ENCODE measurements at regions not wholly inside any gene's neighbourhood (a gene's known extent, or its start where the extent isn't known, plus 50 kb on each side); places are given as distances from the start of the nearest gene placed in this dataset.

DNA sequence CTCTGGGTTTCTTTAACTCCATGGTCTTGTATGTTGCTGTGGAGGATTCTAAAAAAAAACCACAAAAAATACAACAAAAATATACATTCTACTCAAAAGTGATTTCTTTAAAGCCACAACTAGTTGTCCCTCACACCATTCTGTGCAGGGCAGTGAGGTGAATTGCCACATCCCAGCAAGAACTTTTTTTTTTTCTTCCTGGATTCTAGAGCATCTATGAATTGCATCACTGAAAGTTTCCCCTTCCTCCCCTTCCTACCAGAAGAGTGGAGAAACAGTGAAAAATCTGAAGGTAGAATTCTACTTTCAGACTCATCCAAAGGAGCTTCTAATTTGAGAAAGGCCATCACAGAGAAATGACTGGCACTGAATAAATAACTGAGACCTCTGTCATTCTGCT is 395.3 kb downstream of the AEBP2 start:
- no peak for DNase-seq

DNA sequence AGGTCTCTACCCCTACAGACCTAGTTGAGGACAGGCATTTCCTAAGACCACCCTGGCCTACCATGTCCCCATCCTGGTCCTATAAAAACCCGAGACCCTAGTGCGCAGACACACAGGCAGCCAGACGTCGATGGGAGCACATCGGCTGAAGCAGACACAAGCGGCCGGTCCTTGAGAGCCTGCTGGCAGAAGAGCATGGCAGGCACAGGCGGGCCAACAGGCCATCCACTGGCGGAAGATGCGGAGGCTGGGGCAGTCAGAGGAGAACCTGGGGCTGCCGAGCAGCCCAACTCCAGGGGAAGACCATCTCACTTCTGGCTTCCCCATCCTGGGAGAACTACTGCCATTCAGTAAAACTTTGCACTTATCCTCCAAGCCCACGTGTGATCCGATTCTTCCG is 396.8 kb downstream of the AEBP2 start:
- no peak for DNase-seq

DNA sequence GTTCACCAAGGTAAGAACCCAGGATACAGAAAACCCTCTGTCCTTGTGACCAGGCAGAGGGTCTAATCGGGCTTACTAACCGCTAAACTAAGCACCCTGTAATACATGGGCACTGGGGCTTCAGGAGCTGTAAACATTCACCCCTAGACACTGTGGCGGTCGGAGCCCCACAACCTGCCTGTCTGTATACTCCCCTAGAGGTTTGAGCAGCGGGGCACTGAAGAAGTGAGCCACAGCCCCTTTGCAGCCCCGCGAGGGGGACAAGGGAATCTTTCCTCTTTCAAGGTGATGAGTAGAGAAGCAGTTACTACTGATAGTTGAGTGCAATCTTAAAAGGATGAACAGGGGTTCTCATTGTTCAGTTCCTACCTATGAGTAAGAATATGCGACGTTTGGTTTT is 397.2 kb downstream of the AEBP2 start:
- DNase-seq, result no peak

DNA sequence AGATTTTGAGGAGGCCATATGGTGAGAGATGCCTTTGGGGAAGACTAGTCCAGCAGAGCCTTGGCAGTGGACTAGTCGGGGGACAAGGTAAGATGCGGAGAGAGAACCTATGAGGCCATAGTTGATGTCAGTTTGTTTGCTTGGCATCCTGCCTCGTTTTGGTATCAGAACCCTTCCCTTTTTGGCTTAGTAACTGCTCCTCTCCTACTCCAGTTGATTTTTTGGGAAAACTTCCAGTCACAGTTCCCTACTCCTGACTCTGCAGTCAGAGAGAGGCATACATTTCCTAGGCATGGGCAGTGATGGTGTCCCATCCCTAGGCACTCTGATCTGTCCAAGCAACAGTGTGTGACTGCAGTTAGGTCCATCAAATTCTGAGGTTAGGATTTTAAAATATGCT is 398.3 kb downstream of the AEBP2 start:
- DNase-seq, result no peak

DNA sequence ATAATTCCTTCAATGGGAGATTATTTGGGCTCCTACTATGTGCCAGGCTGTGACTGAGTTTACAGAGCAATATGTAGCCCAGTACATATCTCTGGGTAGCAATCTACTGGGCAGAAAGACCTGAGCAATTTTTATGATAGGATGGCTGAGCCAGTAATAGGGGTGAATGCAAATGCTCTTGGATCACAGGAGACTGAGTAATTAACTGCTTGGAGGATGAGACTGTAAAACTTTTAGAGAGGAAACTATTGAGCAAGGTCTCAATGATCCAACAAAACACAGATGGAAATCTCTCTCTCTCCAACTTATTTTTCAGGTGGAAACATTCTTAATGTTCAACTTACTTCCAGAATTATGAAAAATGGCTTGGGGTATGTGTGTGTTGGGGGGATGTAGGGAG is 402.2 kb downstream of the AEBP2 start:
- DNase-seq, result no peak

DNA sequence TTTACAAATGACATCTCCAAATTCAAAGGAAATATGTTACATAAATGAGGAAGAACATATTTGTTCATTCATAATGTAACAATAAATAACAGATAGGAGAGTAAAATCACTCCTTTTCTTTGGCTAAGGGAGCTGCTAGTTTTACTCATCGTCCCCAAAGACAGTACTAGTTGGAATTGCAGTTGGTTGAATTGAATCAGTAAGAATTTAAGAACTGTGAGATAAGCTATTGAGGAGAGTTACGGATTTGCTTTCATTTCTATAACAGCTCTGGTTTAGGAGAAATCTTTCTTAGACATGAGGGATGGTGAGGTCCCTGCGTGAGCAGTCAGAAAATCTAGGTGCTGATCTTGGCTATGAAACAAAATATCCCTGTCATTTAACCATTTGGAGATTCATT is 402.8 kb downstream of the AEBP2 start:
- DNase-seq, result no peak

DNA sequence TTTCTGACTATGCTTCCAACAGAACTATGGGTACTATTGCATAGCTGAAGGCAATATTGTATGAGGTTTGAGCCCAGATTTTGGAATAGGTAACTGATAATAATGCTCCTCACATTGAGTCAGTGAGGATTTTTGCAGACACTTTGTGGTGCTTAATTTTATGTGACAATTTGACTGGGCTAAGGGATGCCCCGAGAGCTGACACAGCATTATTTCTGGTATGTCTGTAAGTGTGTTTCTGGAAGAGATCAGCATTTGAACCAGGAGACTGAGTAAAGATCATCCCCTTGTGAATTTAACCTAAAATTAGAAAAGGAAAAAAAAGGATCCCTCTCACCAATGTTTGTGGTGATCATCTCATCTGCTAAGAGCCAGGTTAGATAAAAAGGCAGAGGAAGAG is 404.9 kb downstream of the AEBP2 start:
- DNase-seq, result no peak

DNA sequence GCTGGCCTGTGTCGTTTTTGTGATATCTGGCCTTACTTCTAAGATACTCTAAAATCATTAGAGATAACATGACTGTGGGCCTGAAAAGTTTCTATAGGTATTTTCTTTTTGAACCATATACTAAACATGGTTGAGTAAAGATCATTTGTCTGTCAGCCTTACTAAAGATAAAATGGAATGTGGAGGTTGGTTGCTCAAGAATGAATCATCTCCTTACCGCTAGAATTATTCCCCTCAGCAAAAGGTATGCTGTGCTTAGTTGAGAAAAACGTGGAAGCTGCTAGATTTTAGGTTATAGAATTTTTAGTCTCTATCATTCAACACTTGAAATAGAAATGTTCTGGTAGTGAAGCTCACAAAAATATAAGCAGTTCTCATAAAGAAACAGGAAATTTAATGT is 407.3 kb downstream of the AEBP2 start:
- no peak for DNase-seq

DNA sequence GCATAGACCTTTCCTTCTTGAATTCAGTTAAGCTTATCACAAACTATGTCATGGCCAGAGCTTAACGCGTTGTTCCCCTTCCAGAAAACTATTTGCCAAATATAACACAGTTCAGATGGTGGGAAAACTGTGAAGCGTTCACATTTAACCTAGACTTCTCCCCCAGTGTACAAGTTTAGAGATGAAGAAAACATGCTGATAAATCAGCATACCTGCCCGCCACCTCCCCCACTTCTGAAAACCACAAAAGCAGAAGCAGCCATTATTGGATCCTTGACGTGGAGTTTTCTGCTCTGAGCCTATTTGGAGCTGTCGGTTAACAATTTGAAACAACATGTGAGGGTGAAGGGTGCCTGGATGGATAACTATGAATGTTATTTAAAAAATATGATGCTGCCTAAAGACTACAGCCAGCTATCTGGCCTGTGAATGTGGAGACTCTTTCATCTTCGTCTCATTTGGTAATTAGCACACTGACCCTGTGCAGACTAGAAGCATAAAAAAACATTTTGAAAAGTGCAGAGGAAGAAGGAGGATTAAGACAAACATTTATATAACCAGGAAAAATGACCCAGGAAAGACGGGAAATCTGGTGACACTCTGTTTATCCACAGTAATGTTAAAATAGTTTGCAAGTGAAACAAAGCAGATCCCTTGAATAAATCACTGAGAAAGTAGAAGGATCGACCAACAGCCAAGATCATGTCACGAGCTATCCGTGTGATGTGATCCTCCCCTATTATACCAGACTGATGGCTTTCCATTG is 408.2 kb downstream of the AEBP2 start:
- no peak for DNase-seq

DNA sequence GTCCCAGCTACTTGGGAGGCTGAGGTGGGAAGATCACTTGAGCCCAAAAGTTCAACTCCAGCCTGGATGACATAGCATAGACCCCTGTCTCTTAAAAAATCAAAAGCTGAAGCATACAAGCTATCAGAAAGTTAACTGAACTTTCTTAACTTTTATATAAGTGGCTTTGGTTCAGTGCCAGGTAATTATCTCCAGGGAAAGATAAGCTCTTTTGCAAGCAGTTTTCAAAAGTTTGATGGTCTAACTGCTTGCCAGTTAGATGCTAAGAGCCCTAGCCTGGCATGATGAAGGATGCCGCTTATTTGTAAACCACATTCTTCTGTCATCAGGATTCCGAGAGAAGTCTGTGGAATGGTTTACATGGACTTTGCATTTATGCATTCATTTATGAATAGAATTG is 409.1 kb downstream of the AEBP2 start:
- DNase-seq, result no peak

DNA sequence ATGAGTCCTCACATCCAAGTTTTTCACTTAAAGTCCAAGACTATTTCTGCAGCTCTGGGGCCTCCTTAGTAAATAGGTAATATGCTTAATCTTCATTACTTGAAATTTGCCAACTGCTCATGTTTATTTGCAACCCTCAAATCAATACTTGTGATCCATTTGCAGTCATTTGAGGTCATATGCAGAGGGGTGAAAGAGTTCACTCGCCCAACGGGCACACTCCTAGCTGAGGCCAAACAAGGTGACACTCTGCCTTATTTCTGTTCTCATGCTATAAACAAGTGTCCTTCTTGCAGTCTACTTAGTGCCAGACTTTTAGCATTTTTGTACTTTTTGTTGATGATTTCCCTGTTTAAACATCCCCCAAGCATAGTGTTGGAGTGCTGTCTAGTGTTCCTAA is 409.9 kb downstream of the AEBP2 start:
- DNase-seq, result no peak

DNA sequence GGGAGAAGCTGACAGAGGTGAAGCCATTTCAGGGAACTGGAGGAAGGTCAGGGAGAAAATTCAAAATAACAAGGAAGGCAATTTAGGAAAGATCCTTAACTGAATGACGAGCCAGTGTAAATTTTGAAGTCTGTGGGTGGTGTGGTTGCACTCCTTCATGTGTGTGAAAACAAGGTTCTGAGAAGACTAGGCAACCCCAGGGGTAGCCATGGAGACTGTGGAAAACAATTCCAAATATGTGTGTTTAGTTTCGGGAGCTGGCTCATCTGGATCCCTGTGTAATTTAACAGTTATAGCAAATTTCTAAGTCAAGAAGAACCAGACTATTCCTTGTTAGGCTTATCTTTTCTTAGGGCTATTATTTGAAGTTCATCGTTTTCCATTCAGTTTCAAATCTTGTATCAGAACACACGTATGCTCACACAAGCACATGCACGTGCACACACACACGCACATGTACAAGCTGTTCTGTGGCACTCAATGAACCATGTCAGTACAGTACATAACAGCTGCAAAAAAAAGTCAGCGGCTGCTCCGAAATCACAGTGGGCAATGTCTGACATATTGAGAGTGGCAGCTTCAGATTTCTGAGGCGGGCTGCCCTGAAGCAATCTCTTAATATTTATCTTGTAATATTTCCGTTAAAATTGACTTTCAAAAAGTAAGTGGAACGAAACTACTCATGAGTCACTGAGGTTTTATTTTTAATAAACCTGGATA is 411.2 kb downstream of the AEBP2 start:
- no peak for DNase-seq

DNA sequence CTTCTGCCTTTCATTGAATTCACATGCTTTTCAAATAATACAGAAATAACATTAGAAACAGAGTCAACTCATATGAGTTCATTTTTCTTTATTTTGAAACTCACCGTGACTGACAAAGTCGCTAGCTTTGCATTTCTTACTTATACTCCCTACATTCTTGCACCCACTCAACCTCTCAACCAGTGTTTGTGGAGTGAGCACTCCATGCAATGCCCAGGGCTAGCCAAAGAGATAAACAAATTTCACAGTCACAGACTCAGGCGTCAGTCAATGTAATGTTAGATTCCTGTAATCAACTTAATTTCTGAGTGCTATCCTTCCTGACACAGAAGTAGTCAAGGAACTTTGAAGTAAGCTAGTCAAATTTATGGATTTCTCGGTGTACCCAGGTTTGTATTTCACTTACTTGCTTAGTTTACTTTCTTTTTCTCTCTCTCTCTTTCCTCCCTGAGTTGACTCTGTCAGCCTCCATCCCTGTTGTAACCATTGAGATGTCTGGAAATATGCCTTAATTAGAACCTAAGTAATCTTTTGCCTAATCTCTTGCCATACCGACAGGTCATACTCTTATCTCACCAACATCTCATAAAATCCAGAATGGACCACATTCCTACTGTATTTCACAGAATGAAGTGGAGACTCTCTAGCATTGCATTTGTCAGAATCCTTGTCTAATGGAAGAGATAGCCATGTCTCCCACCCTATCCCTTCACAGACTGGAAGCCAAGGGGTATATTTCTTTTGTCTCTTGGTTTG is 413.0 kb downstream of the AEBP2 start:
- DNase-seq, result no peak

DNA sequence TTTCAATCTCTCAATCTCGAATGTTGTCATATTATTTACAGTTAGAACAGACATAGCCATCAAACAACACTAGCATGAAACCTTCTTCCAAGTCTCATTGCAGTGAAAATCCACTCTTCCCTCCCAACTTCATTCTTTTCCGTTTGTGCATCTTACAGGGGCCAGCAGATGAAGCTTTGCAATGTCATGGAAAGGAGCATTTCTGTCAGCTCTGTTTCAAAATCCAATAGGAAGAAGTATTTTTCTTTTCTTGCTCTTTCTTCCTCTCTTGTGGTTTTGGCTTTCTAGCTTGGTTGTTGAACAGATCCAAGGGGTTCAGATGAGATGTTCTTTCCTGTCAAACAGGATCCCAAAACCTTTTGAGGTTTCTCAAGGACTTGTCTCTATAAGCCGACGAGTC is 416.6 kb downstream of the AEBP2 start:
- no peak for DNase-seq

DNA sequence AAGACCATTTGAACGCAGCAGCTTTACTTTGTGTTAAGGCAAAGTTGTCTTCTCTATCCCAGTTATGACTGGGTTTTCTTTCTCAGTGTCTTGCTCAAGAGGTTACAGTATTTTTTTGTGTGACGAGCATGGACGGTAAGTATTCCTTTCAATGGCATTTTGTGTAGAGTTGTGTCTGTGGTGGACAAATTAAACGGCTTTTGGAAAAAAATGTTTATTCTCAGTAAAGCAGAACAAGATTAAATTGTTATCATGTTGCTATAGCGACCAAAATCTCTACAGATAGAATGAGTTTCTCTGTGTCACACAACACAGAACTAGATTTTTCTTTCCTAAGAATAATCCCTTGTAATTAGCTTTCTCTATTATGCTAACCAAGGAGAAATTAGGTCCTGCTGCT is 417.1 kb downstream of the AEBP2 start:
- DNase-seq, result no peak

DNA sequence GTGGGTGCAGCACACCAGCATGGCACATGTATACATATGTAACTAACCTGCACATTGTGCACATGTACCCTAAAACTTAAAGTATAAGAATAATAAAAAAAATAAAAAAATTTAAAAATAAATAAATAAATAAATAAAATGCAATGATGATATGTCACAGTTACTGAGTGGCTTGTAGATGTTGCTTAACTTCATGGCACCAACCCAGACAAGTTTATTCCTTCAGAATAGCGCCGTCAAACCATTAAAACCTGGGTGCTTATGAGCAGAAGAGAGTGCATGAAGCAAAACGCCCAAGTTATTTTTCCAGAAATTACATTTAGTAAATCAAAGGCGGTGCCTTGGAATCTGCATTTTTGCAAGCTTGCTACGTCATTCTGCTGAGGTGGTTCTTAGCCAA is 417.9 kb downstream of the AEBP2 start:
- no peak for DNase-seq

DNA sequence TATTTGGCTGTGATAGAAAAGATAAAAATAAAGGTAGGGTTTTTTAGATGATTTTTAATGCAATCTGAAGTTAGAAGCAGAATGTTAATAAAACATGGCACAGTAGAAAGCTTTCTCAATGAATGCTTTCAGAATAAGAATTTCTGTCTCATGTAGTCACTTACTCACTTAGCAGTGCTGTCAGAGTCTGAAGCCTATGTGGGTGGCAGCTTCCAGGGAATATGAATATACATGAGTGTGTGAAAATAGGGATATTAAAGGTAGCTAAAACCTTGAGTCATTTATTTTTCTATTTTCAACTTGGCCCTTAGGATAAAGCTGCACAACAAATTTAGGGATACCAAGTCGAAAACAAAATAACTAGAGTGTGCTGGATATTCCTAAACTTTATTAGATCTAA is 427.9 kb downstream of the AEBP2 start:
- DNase-seq, result no peak

DNA sequence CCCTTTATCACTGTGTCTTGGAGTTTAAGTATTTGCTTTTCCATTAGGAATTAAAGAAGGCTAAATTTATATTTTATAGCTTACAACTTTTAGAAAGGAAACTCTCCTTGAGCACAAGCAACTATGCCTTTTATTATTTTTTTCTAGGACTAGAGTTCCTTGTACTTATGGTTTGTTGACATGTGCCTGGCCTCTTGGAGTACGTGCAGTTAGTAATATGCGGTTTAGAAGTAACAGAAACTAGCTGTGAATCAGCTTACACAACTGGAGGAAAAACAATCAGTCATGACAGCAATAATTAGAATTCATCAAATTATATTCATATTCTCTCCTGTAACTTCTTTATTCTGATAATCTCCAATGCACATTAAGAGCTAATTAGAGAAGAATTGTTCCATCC is 428.7 kb downstream of the AEBP2 start:
- DNase-seq, result no peak

DNA sequence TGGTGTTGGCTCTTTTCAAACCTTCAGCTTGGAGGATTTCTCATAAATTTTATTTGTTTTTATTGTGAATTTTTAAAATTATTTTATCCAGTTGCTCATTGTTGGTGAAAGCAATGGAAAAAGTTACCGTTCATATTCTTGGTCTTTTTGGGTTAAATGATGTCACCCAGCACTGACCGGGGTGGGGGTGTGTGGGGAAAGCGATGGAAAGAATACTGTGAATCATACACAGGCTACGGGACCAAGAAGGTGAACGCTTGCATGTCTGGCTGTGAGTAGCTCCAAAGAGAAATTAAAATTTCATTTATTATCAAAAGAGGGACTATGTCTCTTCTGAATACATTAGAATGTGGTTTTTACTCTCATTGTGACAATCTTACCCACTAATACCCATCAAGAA is 430.1 kb downstream of the AEBP2 start:
- no peak for DNase-seq

DNA sequence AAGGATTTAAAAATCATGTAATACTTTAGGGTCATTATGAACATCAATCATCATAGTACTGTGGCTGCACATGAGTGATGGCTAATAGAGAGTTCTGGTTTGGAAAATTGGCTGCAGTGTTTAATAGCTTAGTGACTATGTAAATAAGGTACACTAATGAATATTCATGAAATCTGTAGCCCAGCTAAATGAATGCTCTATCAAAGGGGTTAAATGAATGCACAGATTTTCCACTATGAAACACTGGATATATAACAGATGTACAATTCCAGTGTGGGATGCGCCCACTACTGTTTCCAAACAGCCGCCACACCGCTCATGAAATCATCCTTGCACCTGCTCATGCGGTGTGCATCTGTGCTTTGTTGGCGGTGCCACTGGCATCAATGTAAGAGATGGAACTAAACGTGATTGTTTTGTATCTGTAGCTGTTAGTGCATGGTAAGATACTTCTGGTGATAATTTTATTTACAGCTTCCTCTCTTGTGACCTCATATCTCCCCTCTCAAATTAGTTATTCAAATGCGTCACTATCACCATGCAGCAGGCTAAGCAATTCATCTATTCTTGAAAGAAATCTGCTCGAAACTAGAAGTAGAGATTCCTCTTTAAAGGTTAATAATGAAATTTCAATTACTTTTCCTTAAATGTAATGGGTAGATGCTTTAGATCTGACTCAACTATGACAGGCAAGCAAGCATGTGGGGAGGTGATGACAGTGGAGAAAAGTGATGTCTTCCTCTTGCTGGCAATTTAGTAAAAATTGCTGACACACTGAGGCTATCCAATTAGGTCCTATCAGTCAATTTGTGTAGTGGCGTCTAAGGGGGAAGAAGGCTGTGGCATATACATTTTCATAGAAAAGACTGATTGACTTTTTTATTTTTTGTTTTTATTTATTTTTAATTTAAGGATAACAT is 433.6 kb downstream of the AEBP2 start:
- DNase-seq, result no peak

DNA sequence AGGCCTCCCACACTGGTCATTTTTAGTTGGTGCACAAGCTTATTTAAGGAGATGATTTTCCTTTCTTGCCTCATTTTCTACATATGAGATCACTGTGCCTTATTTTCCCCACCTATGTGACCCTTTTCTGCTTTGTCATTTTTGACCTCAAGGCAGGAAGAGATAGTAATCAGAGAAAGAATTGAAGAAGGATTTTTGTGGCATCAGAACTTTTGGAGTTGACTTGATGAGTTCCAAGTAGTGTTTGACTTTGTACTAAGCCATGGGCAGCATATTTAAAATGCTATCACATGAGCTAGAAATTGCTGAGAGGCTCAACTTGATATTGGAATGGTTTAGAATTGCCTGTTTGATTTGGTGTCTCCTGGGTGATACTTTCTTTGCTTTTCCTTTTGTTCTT is 440.8 kb downstream of the AEBP2 start:
- no peak for DNase-seq

DNA sequence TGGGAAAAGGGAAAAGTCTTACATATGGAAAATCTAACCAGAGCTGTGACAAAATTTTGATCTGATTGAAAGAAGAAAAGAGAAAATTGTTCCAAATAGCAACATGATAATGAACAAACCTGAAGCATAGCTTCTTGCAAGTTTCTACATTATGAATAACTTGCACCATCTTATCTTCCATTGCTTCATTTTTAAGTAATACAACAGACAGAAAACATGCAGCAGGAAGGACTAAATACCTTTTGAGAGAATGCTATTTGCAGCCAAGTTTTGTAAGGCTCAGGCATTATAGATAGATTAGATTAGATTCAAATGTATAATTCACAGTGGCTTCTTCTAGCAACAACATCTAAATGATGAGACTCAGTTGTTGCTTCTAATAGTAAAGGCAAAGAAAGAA is 441.4 kb downstream of the AEBP2 start:
- no peak for DNase-seq

DNA sequence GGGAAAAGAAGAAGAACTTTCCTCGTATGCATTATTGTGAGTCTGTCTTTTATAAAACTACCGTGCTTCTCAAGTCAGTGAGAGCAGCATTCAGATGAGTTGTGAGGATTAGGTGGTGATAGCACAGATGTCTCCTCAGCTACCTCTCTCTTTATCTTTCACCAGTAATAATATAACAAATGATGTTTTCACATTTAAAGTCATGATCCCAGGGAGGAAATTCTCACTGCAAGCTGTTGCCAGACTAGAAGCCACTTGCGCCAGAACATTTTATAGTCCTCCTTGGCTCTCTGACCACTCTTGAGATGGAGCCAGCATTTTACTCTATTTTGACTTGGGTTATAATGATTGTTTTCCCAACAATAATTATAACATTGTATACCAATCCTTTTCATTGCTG is 443.1 kb downstream of the AEBP2 start:
- no peak for DNase-seq

All from NCI-H510A (cell line).